ENCODE measurements at regions not wholly inside any gene's neighbourhood (a gene's known extent, or its start where the extent isn't known, plus 50 kb on each side); places are given as distances from the start of the nearest gene placed in this dataset.

- no peak for TF ChIP-seq TAF1 (IDR thresholded peaks at IDR 0.05; ENCODE audit: low read depth, low read length)
- no peak for TF ChIP-seq CTCF (IDR thresholded peaks at IDR 0.05; ENCODE audit: control extremely low read depth in 1 of 3, insufficient read depth in 1 of 3, low read depth in 1 of 3, low read length in 3 of 3)
- TF ChIP-seq E2F6 (IDR thresholded peaks at IDR 0.05), result no peak
- TF ChIP-seq SUZ12 (IDR thresholded peaks at IDR 0.05; ENCODE audit: low read length), result no peak
- no peak for TF ChIP-seq RAD21 (IDR thresholded peaks at IDR 0.05 in 1 of 2, conservative IDR thresholded peaks at IDR 0.05 in 1 of 2; ENCODE audit: low read depth in 2 of 2, low read length in 2 of 2)
- TF ChIP-seq RBBP5 (IDR thresholded peaks at IDR 0.05; ENCODE audit: borderline replicate concordance, low read depth, low read length), result no peak
- no peak for TF ChIP-seq PHF8 (conservative IDR thresholded peaks at IDR 0.05; ENCODE audit: low read depth, low read length)
- no peak for TF ChIP-seq POLR2A (IDR thresholded peaks at IDR 0.05; ENCODE audit: control extremely low read depth in 1 of 2, low read depth in 2 of 2, low read length in 2 of 2)
- no peak for TF ChIP-seq NRF1 (IDR thresholded peaks at IDR 0.05; ENCODE audit: low read depth, low read length)
- no peak for TF ChIP-seq TBP (IDR thresholded peaks at IDR 0.05; ENCODE audit: low read depth, low read length)
Measured at GRCh38 chr5:98605426-98605825, 168.0 kb upstream of the RGMB start.

Data from H1 (cell line).